ENCODE measurements at regions not wholly inside any gene's neighbourhood (a gene's known extent, or its start where the extent isn't known, plus 50 kb on each side); places are given as distances from the start of the nearest gene placed in this dataset.

DNA sequence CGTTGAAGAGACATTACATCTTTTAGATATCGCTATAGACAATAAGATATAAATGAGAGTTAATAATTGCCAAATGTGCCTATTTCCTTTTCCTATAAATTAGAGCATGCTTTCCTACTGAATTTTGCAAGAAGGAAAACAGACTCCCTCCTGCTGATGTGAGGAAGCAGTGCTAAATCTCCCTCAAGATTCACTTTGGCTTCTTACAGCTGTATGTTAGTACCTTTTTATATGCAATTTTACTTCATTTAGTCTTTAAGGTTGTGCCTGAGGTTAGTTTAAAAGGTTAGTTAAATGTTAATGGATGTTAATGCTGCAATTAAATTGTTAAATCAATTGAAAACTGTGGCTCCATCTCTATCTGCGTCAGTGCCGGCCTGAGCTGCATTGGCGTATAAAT lies 728.8 kb downstream of the NR2F2 start:
- no peak overlapping the region for H3K4me3 ChIP-seq (replicated peaks; ENCODE audit: low read depth, low read length)
- TF ChIP-seq, protein P1, sequence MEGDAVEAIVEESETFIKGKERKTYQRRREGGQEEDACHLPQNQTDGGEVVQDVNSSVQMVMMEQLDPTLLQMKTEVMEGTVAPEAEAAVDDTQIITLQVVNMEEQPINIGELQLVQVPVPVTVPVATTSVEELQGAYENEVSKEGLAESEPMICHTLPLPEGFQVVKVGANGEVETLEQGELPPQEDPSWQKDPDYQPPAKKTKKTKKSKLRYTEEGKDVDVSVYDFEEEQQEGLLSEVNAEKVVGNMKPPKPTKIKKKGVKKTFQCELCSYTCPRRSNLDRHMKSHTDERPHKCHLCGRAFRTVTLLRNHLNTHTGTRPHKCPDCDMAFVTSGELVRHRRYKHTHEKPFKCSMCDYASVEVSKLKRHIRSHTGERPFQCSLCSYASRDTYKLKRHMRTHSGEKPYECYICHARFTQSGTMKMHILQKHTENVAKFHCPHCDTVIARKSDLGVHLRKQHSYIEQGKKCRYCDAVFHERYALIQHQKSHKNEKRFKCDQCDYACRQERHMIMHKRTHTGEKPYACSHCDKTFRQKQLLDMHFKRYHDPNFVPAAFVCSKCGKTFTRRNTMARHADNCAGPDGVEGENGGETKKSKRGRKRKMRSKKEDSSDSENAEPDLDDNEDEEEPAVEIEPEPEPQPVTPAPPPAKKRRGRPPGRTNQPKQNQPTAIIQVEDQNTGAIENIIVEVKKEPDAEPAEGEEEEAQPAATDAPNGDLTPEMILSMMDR (IDR thresholded peaks at IDR 0.05; ENCODE audit: low read depth, low read length, missing control alignments): no peak
- DNase-seq (ENCODE audit: extremely low read depth, low read depth): no peak

DNA sequence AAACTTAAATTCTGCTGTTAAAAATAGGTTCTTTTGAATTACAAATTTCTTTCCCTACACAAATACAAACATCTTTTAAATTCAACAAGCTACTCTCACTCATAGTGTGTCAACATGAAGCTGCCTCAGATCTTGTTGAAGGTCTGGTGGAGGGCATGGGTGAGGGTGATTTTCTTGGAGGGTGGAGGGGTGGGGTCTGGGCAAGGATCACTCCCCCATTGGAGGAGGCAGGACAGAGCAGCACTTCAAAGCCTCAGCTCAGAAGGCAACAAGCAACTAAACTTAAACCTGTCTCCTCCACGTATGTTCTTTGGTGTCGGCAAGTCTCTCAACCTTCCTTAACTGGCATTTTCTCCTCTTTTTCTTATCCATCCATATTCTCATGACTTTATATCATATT lies 730.9 kb downstream of the NR2F2 start:
- TF ChIP-seq, protein P1 (IDR thresholded peaks at IDR 0.05; ENCODE audit: low read depth, low read length, missing control alignments): no peak
- no peak overlapping the region for H3K4me3 ChIP-seq (replicated peaks; ENCODE audit: low read depth, low read length)
- no peak for DNase-seq (ENCODE audit: extremely low read depth, low read depth)

DNA sequence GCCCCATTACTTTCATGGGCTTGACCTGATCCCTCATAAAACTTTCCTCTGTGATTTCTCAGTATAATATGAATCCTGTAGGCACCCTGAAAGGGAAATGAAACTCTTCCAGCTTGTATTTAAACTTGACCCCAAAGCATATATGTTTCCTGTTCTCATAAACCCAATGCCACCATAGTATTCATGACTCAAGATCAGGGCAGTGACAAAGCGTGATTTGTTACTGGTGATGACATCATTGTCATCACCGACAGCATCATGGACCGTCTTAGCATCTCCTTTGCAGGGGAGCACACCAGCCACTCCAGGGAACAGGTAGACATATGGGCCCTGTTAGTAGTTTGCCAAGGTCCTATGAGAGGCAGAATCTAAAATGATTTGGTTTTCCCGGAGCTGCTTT lies 741.2 kb downstream of the NR2F2 start:
- H3K4me3 ChIP-seq (replicated peaks; ENCODE audit: low read depth, low read length): no peak overlapping the region
- DNase-seq (ENCODE audit: extremely low read depth, low read depth): no peak
- TF ChIP-seq, protein P1 (IDR thresholded peaks at IDR 0.05; ENCODE audit: low read depth, low read length, missing control alignments): no peak

DNA sequence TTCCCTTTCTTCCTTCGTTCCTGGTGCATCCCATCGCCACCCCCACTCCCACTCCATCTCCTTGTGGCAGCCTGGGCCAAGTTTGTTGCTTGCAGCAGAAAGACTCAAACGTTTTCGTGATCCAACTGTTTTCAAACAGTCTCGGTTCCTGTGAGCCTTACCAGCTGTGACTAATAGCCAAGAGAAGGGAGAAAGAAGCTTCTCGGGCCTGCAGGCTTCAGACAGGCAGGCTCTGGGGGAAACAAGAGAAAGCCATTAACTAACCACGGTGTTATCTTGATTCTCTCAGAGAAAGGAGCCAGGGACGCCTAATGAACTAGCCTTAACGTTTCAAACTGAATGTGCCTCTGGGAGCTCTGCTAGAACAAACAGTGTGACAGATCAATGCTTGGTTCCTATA lies 742.0 kb downstream of the NR2F2 start:
- H3K4me3 ChIP-seq (replicated peaks; ENCODE audit: low read depth, low read length): no peak overlapping the region
- no peak for DNase-seq (ENCODE audit: extremely low read depth, low read depth)
- TF ChIP-seq, protein P1 (IDR thresholded peaks at IDR 0.05; ENCODE audit: low read depth, low read length, missing control alignments): no peak

DNA sequence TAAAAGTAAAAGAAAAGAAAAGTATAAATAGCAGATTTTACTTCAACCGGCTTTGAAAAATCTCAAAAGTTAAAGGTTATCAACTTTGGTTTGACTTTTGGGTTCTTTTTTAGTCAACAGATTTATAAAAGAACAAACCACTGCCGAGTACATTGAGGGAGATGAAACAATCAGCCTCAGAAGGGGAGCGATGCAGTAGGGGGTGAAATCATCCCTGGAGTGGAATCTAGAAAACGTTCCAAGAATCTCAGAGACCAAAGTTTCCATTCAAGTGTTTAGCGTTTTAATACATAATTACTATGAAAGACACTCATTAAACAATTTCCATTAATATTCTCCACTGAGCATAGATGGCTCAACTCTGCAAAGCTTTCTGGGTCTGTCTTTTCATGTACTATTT lies 745.5 kb downstream of the NR2F2 start:
- H3K4me3 ChIP-seq (replicated peaks; ENCODE audit: low read depth, low read length): no peak overlapping the region
- TF ChIP-seq, protein P1 (IDR thresholded peaks at IDR 0.05; ENCODE audit: low read depth, low read length, missing control alignments): no peak
- DNase-seq (ENCODE audit: extremely low read depth, low read depth): no peak

DNA sequence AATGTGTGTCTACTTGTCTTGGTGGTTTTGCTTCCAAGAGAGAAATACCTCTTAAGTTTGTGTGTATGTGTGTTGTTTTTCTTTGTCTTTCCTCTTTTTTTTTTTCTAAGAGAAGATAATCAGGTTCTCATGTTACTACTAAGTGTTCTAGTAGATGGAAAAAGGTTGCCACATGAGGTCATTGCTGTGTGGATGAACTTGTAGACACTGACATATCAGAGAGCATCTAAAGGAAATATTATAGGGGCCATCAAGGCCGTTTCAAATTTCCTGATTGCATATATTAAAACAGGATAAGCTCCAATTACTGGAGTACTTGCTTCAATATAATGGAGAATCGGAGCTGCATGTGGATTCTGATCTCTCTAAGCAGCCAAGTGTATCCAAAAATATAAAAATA lies 747.5 kb downstream of the NR2F2 start:
- TF ChIP-seq, protein P1 (IDR thresholded peaks at IDR 0.05; ENCODE audit: low read depth, low read length, missing control alignments): no peak
- no peak overlapping the region for H3K4me3 ChIP-seq (replicated peaks; ENCODE audit: low read depth, low read length)
- no peak for DNase-seq (ENCODE audit: extremely low read depth, low read depth)

DNA sequence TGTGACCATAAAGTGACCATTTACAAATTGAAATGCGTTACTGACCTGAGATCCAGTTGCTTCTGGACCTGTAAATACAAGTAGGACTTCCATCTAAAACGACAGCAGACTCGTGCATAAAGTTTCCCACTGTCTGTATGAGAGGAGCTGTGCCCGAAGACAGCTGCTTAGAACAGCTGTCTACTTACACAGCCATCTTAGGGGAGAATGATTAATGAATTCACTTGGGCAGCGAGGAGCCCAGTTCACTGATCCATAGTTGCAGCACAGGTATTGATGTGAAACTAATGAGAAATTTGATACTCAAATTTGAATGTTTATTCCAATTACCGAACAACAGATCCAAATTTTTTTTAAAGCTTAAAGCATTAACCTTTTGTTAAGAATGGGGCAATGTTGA lies 748.1 kb downstream of the NR2F2 start:
- H3K4me3 ChIP-seq (replicated peaks; ENCODE audit: low read depth, low read length): no peak overlapping the region
- no peak for DNase-seq (ENCODE audit: extremely low read depth, low read depth)
- TF ChIP-seq, protein P1 (IDR thresholded peaks at IDR 0.05; ENCODE audit: low read depth, low read length, missing control alignments): no peak

Data from HFF-Myc (cell line).